OCI-LY7 (cell line): ENCODE measurements at regions not wholly inside any gene's neighbourhood (a gene's known extent, or its start where the extent isn't known, plus 50 kb on each side); places are given as distances from the start of the nearest gene placed in this dataset.

Source experiments
- BruUV-seq: library from RNA; stranded (reverse); fragments of 400-500 nt; replicated peaks from 2 replicates; lab custom pipeline; 2021; lab: Mats Ljungman, UMichigan
- CTCF ChIA-PET: fragments of 300-600 bp; sonication (Branson Sonifier 250); formaldehyde crosslinking; loops from one replicate; lab custom pipeline; 2022; ENCODE audit warnings: antibody characterized with exemption; ENCODE audit not compliant: unreplicated experiment; lab: Charles Lee
- POLR2A ChIA-PET: fragments of 300-600 bp; sonication (Branson Sonifier 250); formaldehyde crosslinking; loops from one replicate; lab custom pipeline; 2022; ENCODE audit warnings: antibody characterized with exemption; lab: Charles Lee
- DNase-seq: peaks from one replicate; pipeline ENCODE4 v3.0.0-alpha.2; 2015; ENCODE audit warnings: low spot score
- H2AFZ ChIP-seq: fragments of 200-600 bp; sonication (generic), shearing (Covaris generic); 2 replicates; pipeline ENCODE4 v1.6.1; 2014; ENCODE audit warnings: mild to moderate bottlenecking, antibody characterized with exemption, low read length, moderate library complexity
- H3K27ac ChIP-seq: fragments of 200-600 bp; sonication (generic); 2 replicates; pipeline ENCODE4 v1.5.1; 2014; ENCODE audit warnings: mixed run types, low read depth, mild to moderate bottlenecking, moderate library complexity, low read length, inconsistent platforms; ENCODE audit not compliant: poor library complexity, severe bottlenecking
- H3K36me3 ChIP-seq: fragments of 200-600 bp; sonication (generic); 2 replicates; pipeline ENCODE4 v1.6.1; 2014; ENCODE audit warnings: mild to moderate bottlenecking, antibody characterized with exemption, low read length, moderate library complexity, mixed read lengths; ENCODE audit not compliant: insufficient read depth
- H3K4me1 ChIP-seq: fragments of 200-600 bp; sonication (generic); 2 replicates; pipeline ENCODE4 v1.5.1; 2014; ENCODE audit warnings: mild to moderate bottlenecking, low read length; ENCODE audit not compliant: insufficient read depth, poor library complexity, severe bottlenecking
- H3K4me2 ChIP-seq: fragments of 200-600 bp; sonication (generic); 2 replicates; pipeline ENCODE4 v1.6.1; 2014; ENCODE audit warnings: mild to moderate bottlenecking, low read length
- H3K4me3 ChIP-seq: fragments of 200-600 bp; sonication (generic); 2 replicates; pipeline ENCODE4 v1.5.1; 2014; ENCODE audit warnings: mild to moderate bottlenecking, low read depth, low read length; ENCODE audit not compliant: poor library complexity, severe bottlenecking
- H3K79me2 ChIP-seq: fragments of 200-600 bp; sonication (generic); 2 replicates; pipeline ENCODE4 v1.6.1; 2016; ENCODE audit warnings: low read depth, mild to moderate bottlenecking, low read length, moderate library complexity, mixed read lengths; ENCODE audit not compliant: insufficient read depth
- H3K9me2 ChIP-seq: fragments of 200-600 bp; sonication (generic); 2 replicates; pipeline ENCODE4 v1.6.1; 2016; ENCODE audit warnings: mild to moderate bottlenecking, low read length, mixed read lengths; ENCODE audit not compliant: insufficient read depth
- H3K9me3 ChIP-seq: fragments of 200-600 bp; sonication (generic); 2 replicates; pipeline ENCODE4 v1.6.1; 2014; ENCODE audit warnings: mild to moderate bottlenecking, mixed run types, low read length, mixed read lengths
- H4K20me1 ChIP-seq: fragments of 200-600 bp; sonication (generic); 2 replicates; pipeline ENCODE4 v1.6.1; 2014; ENCODE audit warnings: mild to moderate bottlenecking, antibody characterized with exemption, low read length, moderate library complexity, mixed read lengths; ENCODE audit not compliant: insufficient read depth
- EZH2phosphoT487 ChIP-seq: fragments of 200-600 bp; sonication (generic); IDR thresholded peaks from 2 replicates; pipeline ENCODE4 v1.6.1; 2018; ENCODE audit warnings: low read depth, borderline replicate concordance, mild to moderate bottlenecking, mixed run types, antibody characterized with exemption, low read length, moderate library complexity, mixed read lengths
- intact Hi-C: fragments of 100-400 bp; cut with micrococcal nuclease; formaldehyde crosslinking; loops from one replicate; pipeline ENCODE4 v1.10.0; 2022; ENCODE audit not compliant: unreplicated experiment
- TF ChIP-seq, protein P1 (sequence below): fragments of 200-600 bp; sonication (generic); conservative IDR thresholded peaks from 2 replicates; pipeline ENCODE4 v1.5.1; 2014; ENCODE audit warnings: mild to moderate bottlenecking, antibody characterized with exemption, low read length, moderate library complexity, mixed read lengths

GRCh38 chr11:91194546-91194945 lies 971.7 kb upstream of the CHORDC1 start:
- DNase-seq = no peak
- POLR2A ChIA-PET = no interaction called here
- no peak overlapping the region for H3K4me3 ChIP-seq
- no peaks in the 10 kb centered on the region for H3K79me2 ChIP-seq
- BruUV-seq = no TSS peak
- no peaks in the 10 kb centered on the region for H3K9me3 ChIP-seq
- intact Hi-C loops = no loop called here
- no peaks in the 10 kb centered on the region for H3K4me1 ChIP-seq
- H3K36me3 ChIP-seq = no peaks in the 10 kb centered on the region
- CTCF ChIA-PET = no interaction called here
- H3K9me2 ChIP-seq = no peaks in the 10 kb centered on the region
- TF ChIP-seq, protein P1, sequence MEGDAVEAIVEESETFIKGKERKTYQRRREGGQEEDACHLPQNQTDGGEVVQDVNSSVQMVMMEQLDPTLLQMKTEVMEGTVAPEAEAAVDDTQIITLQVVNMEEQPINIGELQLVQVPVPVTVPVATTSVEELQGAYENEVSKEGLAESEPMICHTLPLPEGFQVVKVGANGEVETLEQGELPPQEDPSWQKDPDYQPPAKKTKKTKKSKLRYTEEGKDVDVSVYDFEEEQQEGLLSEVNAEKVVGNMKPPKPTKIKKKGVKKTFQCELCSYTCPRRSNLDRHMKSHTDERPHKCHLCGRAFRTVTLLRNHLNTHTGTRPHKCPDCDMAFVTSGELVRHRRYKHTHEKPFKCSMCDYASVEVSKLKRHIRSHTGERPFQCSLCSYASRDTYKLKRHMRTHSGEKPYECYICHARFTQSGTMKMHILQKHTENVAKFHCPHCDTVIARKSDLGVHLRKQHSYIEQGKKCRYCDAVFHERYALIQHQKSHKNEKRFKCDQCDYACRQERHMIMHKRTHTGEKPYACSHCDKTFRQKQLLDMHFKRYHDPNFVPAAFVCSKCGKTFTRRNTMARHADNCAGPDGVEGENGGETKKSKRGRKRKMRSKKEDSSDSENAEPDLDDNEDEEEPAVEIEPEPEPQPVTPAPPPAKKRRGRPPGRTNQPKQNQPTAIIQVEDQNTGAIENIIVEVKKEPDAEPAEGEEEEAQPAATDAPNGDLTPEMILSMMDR = no peak
- TF ChIP-seq EZH2phosphoT487 = no peak
- H4K20me1 ChIP-seq = no peaks in the 10 kb centered on the region
- H3K4me2 ChIP-seq = no peak overlapping the region
- no peak overlapping the region for H2AFZ ChIP-seq
- H3K27ac ChIP-seq = no peak overlapping the region

DNA sequence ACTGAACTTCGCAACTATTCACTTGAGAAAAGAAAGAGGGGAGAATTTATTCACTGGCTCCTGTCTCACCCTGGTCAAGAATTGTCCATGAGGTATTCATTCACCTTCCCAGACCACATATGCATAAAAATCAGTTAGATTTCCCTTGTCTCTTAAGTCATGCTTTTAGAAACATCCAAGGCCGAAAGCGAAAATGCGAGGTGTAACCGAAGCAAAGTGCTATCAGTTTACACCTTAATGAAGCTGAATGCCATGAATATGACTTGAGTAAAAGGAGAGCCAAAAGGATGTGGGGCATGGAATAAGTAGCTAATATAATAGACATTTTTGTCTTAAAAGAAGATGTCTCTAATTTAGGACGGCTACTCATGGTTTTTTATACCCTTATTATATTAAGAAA lies 965.6 kb upstream of the CHORDC1 start:
- ChIA-PET CTCF (no interaction called here), POLR2A (no interaction called here)
- no peak for TF ChIP-seq EZH2phosphoT487
- TF ChIP-seq, protein P1 = no peak
- H3K4me2 ChIP-seq = no peak overlapping the region
- no peaks in the 10 kb centered on the region for H3K79me2 ChIP-seq
- no peak overlapping the region for H3K4me3 ChIP-seq
- H2AFZ ChIP-seq = no peak overlapping the region
- H3K4me1 ChIP-seq = no peaks in the 10 kb centered on the region
- H3K27ac ChIP-seq = no peak overlapping the region
- no peak for DNase-seq
- BruUV-seq = no TSS peak
- no peaks in the 10 kb centered on the region for H3K36me3 ChIP-seq
- intact Hi-C loops = no loop called here
- H3K9me2 ChIP-seq = no peaks in the 10 kb centered on the region
- H4K20me1 ChIP-seq = no peaks in the 10 kb centered on the region
- no peaks in the 10 kb centered on the region for H3K9me3 ChIP-seq

DNA sequence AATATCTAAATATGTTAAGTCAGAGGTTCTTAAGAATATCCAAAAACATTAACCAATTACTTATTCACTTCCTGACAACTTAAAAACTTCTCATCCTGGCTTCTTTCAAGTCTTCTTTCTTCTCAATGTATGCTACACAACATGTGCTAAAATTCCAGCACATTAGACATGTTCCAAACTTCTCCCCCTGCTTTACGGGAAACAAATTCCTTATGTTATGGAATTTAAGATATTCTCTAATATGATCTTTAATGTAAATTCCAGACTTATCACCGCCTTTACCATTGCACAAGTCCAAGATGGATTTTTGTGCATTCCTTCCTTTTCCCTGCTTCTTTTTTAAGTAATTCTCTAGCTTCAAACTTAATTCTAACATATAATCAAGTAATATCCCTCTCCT lies 964.5 kb upstream of the CHORDC1 start:
- TF ChIP-seq EZH2phosphoT487 = no peak
- TF ChIP-seq, protein P1 = no peak
- Histone ChIP-seq H3K27ac (no peak overlapping the region), H2AFZ (no peak overlapping the region), H3K9me2 (no peaks in the 10 kb centered on the region), H3K4me1 (no peaks in the 10 kb centered on the region), H3K4me2 (no peak overlapping the region), H3K4me3 (no peak overlapping the region), H4K20me1 (no peaks in the 10 kb centered on the region), H3K9me3 (no peaks in the 10 kb centered on the region), H3K79me2 (no peaks in the 10 kb centered on the region), H3K36me3 (no peaks in the 10 kb centered on the region)
- ChIA-PET CTCF (no interaction called here), POLR2A (no interaction called here)
- intact Hi-C loops = no loop called here
- DNase-seq = no peak
- BruUV-seq = no TSS peak
